Endothelial cell of umbilical vein (primary cell): ENCODE measurements at regions not wholly inside any gene's neighbourhood (a gene's known extent, or its start where the extent isn't known, plus 50 kb on each side); places are given as distances from the start of the nearest gene placed in this dataset.

ENCODE experiments used
- BruUV-seq: library from RNA; stranded (reverse); fragments of 400-500 nt; replicated peaks from 2 replicates; lab custom pipeline; 2021; lab: Mats Ljungman, UMichigan
- CTCF ChIA-PET: fragments of 300-600, 350-600 bp; sonication (Branson Sonifier 250); formaldehyde crosslinking; loops from one replicate; lab custom pipeline; 2021; ENCODE audit warnings: antibody characterized with exemption, inconsistent platforms; lab: Charles Lee
- POLR2A ChIA-PET: fragments of 300-600, 350-600 bp; sonication (Branson Sonifier 250); formaldehyde crosslinking; loops from one replicate; lab custom pipeline; 2021; ENCODE audit warnings: antibody characterized with exemption, inconsistent platforms; lab: Charles Lee
- DNase-seq: peaks from one replicate; pipeline ENCODE4 v3.0.0-alpha.2; 2011; ENCODE audit warnings: low read depth, low spot score
- FAIRE-seq: peaks from 2 replicates; lab custom pipeline; 2011; peaks lifted over from hg19 to GRCh38; lab: Jason Lieb, UNC
- H2AFZ ChIP-seq: 2 replicates; pipeline ENCODE4 v1.6.0; 2012; ENCODE audit warnings: low read depth, low read length, control low read depth, inconsistent platforms
- H3K27ac ChIP-seq: 2 replicates; pipeline ENCODE4 v1.5.1; 2011; ENCODE audit warnings: low read depth, mild to moderate bottlenecking, control low read depth, low read length, moderate library complexity; ENCODE audit not compliant: insufficient read depth
- H3K27me3 ChIP-seq, 2 experiments: 2 replicates each; pipeline versions ENCODE4 v1.6.0 to v1.6.1; 2011; ENCODE audit warnings: low read length in 2 of 2, mixed read lengths in 1 of 2; ENCODE audit not compliant: control insufficient read depth in 2 of 2, insufficient read depth in 2 of 2
- H3K36me3 ChIP-seq, 2 experiments: 2 replicates in 1 of 2; 3 replicates in 1 of 2; pipeline ENCODE4 v1.5.1; 2011; ENCODE audit warnings: low read length in 2 of 2, mild to moderate bottlenecking in 1 of 2, moderate library complexity in 1 of 2; ENCODE audit not compliant: control insufficient read depth in 2 of 2, insufficient read depth in 2 of 2; ENCODE audit errors: extremely low read depth in 1 of 2
- H3K4me1 ChIP-seq: 3 replicates; pipeline ENCODE4 v1.5.1; 2011; ENCODE audit warnings: mild to moderate bottlenecking, low read length; ENCODE audit not compliant: control insufficient read depth, insufficient read depth; ENCODE audit errors: extremely low read depth
- H3K4me2 ChIP-seq: 2 replicates; pipeline ENCODE4 v1.6.1; 2011; ENCODE audit warnings: low read length, control low read depth, mixed read lengths; ENCODE audit not compliant: insufficient read depth
- H3K4me3 ChIP-seq, 3 experiments: fragments of 200-600 bp in 1 of 3; sonication (generic), shearing (Covaris generic) in 1 of 3; replicated peaks in 1 of 3; 2 replicates each; pipeline ENCODE4 v1.5.1; 2011 to 2016; ENCODE audit warnings: control low read depth in 3 of 3, low read length in 3 of 3, mild to moderate bottlenecking in 2 of 3, inconsistent platforms in 1 of 3, low read depth in 1 of 3, moderate library complexity in 1 of 3; ENCODE audit not compliant: insufficient read depth in 1 of 3
- H3K79me2 ChIP-seq: 2 replicates; pipeline ENCODE4 v1.6.0; 2012; ENCODE audit warnings: low read length, inconsistent platforms; ENCODE audit not compliant: control insufficient read depth, insufficient read depth
- H3K9ac ChIP-seq: replicated peaks from 2 replicates; pipeline ENCODE3; 2011; ENCODE audit warnings: low read length, control low read depth; ENCODE audit not compliant: insufficient read depth; ENCODE audit errors: extremely low read depth
- H3K9me1 ChIP-seq: replicated peaks from 3 replicates; pipeline ENCODE4 v1.6.0; 2011; ENCODE audit warnings: mild to moderate bottlenecking, low read length; ENCODE audit not compliant: control insufficient read depth, insufficient read depth; ENCODE audit errors: extremely low read depth
- H3K9me3 ChIP-seq: replicated peaks from 2 replicates; pipeline ENCODE4 v1.5.1; 2012; ENCODE audit warnings: low read length, inconsistent platforms; ENCODE audit not compliant: control insufficient read depth, insufficient read depth
- H4K20me1 ChIP-seq: replicated peaks from 2 replicates; pipeline ENCODE3; 2011; ENCODE audit warnings: mild to moderate bottlenecking, low read length; ENCODE audit not compliant: control insufficient read depth, insufficient read depth; ENCODE audit errors: extremely low read depth
- EZH2 ChIP-seq: IDR thresholded peaks from 2 replicates; pipeline ENCODE4 v1.6.1; 2012; ENCODE audit warnings: borderline replicate concordance, low read depth, mild to moderate bottlenecking, moderate library complexity, low read length, inconsistent platforms; ENCODE audit not compliant: severe bottlenecking
- FOS ChIP-seq: IDR thresholded peaks from 2 replicates; pipeline ENCODE4 v1.6.1; 2011; ENCODE audit warnings: mild to moderate bottlenecking, low read length, moderate library complexity, borderline replicate concordance; ENCODE audit not compliant: insufficient read depth
- GATA2 ChIP-seq: IDR thresholded peaks from 2 replicates; pipeline ENCODE4 v1.7.0; 2011; ENCODE audit warnings: low read depth, mild to moderate bottlenecking, moderate library complexity, mixed read lengths, low read length; ENCODE audit not compliant: insufficient read length, insufficient read depth
- JUN ChIP-seq: IDR thresholded peaks from 2 replicates; pipeline ENCODE4 v1.6.1; 2011; ENCODE audit warnings: borderline replicate concordance, low read depth; ENCODE audit not compliant: insufficient read length, insufficient read depth
- MYC ChIP-seq: IDR thresholded peaks from one replicate; pipeline ENCODE4 v1.6.1; 2011; ENCODE audit warnings: mild to moderate bottlenecking, low read depth, low read length
- POLR2A ChIP-seq: IDR thresholded peaks from 2 replicates; pipeline ENCODE4 v1.6.1; 2012; ENCODE audit warnings: low read depth, mild to moderate bottlenecking, control low read depth, low read length
- POLR2AphosphoS5 ChIP-seq: IDR thresholded peaks from 2 replicates; pipeline ENCODE4 v1.6.1; 2012; ENCODE audit warnings: low read depth, mild to moderate bottlenecking, control low read depth, low read length, moderate library complexity; ENCODE audit not compliant: insufficient read depth
- dilution Hi-C: fragments of 300-500 bp; cut with MboI; formaldehyde crosslinking; loops from one replicate; pipeline ENCODE4 v1.15.0; 2019; ENCODE audit warnings: low sequenced_read_pairs; ENCODE audit not compliant: extremely low pct_ligation_motif_present
- intact Hi-C: fragments of 100-400 bp; cut with micrococcal nuclease; formaldehyde crosslinking; loops from one replicate; pipeline ENCODE4 v1.10.0; 2022
- TF ChIP-seq, protein P1 (sequence below), 2 donors: IDR thresholded peaks; 1 replicate in 1 of 2; 2 replicates in 1 of 2; pipeline ENCODE4 v1.5.1; 2011; ENCODE audit warnings: low read length in 2 of 2, mild to moderate bottlenecking in 2 of 2, moderate library complexity in 2 of 2, control low read depth in 1 of 2, inconsistent platforms in 1 of 2, low read depth in 1 of 2; ENCODE audit not compliant: insufficient read depth in 1 of 2; ENCODE audit errors: extremely low read depth in 1 of 2
- TF ChIP-seq, protein P2 (sequence below): IDR thresholded peaks from 2 replicates; pipeline ENCODE4 v1.6.1; 2011; ENCODE audit not compliant: insufficient read depth, insufficient read length

DNA sequence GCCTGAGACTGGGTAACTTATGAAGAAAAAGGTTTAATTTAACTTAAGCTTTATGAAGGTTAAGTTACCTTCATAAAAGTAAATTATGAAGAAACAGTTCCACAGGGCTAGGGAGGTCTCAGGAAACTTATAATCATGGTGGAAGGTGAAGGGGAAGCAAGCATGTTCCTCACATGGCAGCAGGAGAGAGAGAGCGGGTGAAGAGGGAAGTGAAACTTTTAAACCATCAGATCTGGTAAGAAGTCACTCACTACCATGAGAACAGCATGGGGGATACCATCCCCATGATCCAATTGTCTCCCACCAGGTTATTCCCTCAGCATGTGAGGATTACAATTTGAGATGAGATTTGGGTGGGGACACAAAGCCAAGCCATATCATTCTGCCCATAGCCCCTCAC, 944.7 kb upstream of the NDST4 start:
- CTCF ChIA-PET, result interaction anchor here (1.3 kb wide), 1 partner anchor 1976 kb away, joined by 4 read pairs; the partner anchor contains the start of gene NDST3
- Histone ChIP-seq H3K27me3 (no peaks in the 10 kb centered on the region), H2AFZ (no peak overlapping the region), H3K9ac (no peak overlapping the region), H3K4me1 (no peaks in the 10 kb centered on the region), H3K4me2 (no peak overlapping the region), H3K9me1 (no peaks in the 10 kb centered on the region), H3K4me3 (no peak overlapping the region), H3K36me3 (no peaks in the 10 kb centered on the region), H3K79me2 (no peaks in the 10 kb centered on the region), H4K20me1 (no peaks in the 10 kb centered on the region), H3K9me3 (no peaks in the 10 kb centered on the region), H3K27ac (no peak overlapping the region)
- dilution Hi-C loops, result no loop called here
- FAIRE-seq (no peak), DNase-seq (no peak)
- no TSS peak for BruUV-seq
- no peak for TF ChIP-seq JUN
- no peak for TF ChIP-seq GATA2
- TF ChIP-seq, protein P1, sequence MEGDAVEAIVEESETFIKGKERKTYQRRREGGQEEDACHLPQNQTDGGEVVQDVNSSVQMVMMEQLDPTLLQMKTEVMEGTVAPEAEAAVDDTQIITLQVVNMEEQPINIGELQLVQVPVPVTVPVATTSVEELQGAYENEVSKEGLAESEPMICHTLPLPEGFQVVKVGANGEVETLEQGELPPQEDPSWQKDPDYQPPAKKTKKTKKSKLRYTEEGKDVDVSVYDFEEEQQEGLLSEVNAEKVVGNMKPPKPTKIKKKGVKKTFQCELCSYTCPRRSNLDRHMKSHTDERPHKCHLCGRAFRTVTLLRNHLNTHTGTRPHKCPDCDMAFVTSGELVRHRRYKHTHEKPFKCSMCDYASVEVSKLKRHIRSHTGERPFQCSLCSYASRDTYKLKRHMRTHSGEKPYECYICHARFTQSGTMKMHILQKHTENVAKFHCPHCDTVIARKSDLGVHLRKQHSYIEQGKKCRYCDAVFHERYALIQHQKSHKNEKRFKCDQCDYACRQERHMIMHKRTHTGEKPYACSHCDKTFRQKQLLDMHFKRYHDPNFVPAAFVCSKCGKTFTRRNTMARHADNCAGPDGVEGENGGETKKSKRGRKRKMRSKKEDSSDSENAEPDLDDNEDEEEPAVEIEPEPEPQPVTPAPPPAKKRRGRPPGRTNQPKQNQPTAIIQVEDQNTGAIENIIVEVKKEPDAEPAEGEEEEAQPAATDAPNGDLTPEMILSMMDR (IDR thresholded peaks at IDR 0.05; ENCODE audit: extremely low read depth in 1 of 2, insufficient read depth in 1 of 2, low read depth in 1 of 2, low read length in 2 of 2), result no peak
- no peak for TF ChIP-seq FOS
- no peak for TF ChIP-seq MYC
- no peak for TF ChIP-seq POLR2AphosphoS5
- TF ChIP-seq EZH2, result no peak
- TF ChIP-seq, protein P2, sequence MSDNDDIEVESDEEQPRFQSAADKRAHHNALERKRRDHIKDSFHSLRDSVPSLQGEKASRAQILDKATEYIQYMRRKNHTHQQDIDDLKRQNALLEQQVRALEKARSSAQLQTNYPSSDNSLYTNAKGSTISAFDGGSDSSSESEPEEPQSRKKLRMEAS, result no peak
- TF ChIP-seq POLR2A, result no peak
- intact Hi-C loops, result loop anchor here (10.0 kb wide), 1 partner anchor 297 kb away; no protein-coding TSS in a partner anchor
- POLR2A ChIA-PET, result no interaction called here
